Stimulated activated CD8-positive, alpha-beta memory T cell treated with anti-CD3 and anti-CD28 coated beads, Interleukin-4, amount 100 ng/mL, for 48 hours (primary cell): ENCODE measurements at regions not wholly inside any gene's neighbourhood (a gene's known extent, or its start where the extent isn't known, plus 50 kb on each side); places are given as distances from the start of the nearest gene placed in this dataset.

Source experiments
- DNase-seq: peaks from one replicate; pipeline ENCODE4 v3.0.0-alpha.2; 2020

GRCh38 chr5:4243479-4244264 is 648.0 kb downstream of the IRX1 start:
- no peak for DNase-seq

GRCh38 chr5:4244306-4244705 is 648.7 kb downstream of the IRX1 start:
- DNase-seq = no peak

GRCh38 chr5:4245076-4245475 is 649.4 kb downstream of the IRX1 start:
- no peak for DNase-seq

GRCh38 chr5:4245511-4245910 is 649.9 kb downstream of the IRX1 start:
- no peak for DNase-seq

GRCh38 chr5:4246447-4246846 is 650.8 kb downstream of the IRX1 start:
- DNase-seq = no peak

GRCh38 chr5:4250254-4250653 is 654.6 kb downstream of the IRX1 start:
- no peak for DNase-seq

GRCh38 chr5:4252385-4252784 is 656.8 kb downstream of the IRX1 start:
- DNase-seq = no peak

- no peak for DNase-seq
Measured at GRCh38 chr5:4254736-4255135, 659.1 kb downstream of the IRX1 start.

GRCh38 chr5:4255441-4255840 is 659.8 kb downstream of the IRX1 start:
- DNase-seq = no peak

- DNase-seq = no peak
Measured at GRCh38 chr5:4258170-4258569, 662.5 kb downstream of the IRX1 start.

- DNase-seq = no peak
Measured at GRCh38 chr5:4271193-4271592, 675.6 kb downstream of the IRX1 start.

- DNase-seq = no peak
Measured at GRCh38 chr5:4275232-4275631, 679.6 kb downstream of the IRX1 start.

- no peak for DNase-seq
Measured at GRCh38 chr5:4294878-4295277, 699.2 kb downstream of the IRX1 start.

- no peak for DNase-seq
Measured at GRCh38 chr5:4295663-4296339, 700.2 kb downstream of the IRX1 start.

- DNase-seq = no peak
Measured at GRCh38 chr5:4306057-4306456, 710.4 kb downstream of the IRX1 start.

GRCh38 chr5:4309026-4309425 is 713.4 kb downstream of the IRX1 start:
- no peak for DNase-seq

GRCh38 chr5:4313138-4313537 is 717.5 kb downstream of the IRX1 start:
- no peak for DNase-seq

GRCh38 chr5:4319478-4320128 is 724.0 kb downstream of the IRX1 start:
- no peak for DNase-seq

GRCh38 chr5:4330327-4330726 is 734.7 kb downstream of the IRX1 start:
- DNase-seq = no peak

- DNase-seq = no peak
Measured at GRCh38 chr5:4335078-4335477, 739.4 kb downstream of the IRX1 start.

GRCh38 chr5:4337519-4337918 is 741.9 kb downstream of the IRX1 start:
- no peak for DNase-seq

- DNase-seq = no peak
Measured at GRCh38 chr5:4339949-4340348, 744.3 kb downstream of the IRX1 start.

- no peak for DNase-seq
Measured at GRCh38 chr5:4345850-4346249, 750.2 kb downstream of the IRX1 start.

- no peak for DNase-seq
Measured at GRCh38 chr5:4348423-4348822, 752.8 kb downstream of the IRX1 start.
